ENCODE measurements at regions not wholly inside any gene's neighbourhood (a gene's known extent, or its start where the extent isn't known, plus 50 kb on each side); places are given as distances from the start of the nearest gene placed in this dataset.

DNA sequence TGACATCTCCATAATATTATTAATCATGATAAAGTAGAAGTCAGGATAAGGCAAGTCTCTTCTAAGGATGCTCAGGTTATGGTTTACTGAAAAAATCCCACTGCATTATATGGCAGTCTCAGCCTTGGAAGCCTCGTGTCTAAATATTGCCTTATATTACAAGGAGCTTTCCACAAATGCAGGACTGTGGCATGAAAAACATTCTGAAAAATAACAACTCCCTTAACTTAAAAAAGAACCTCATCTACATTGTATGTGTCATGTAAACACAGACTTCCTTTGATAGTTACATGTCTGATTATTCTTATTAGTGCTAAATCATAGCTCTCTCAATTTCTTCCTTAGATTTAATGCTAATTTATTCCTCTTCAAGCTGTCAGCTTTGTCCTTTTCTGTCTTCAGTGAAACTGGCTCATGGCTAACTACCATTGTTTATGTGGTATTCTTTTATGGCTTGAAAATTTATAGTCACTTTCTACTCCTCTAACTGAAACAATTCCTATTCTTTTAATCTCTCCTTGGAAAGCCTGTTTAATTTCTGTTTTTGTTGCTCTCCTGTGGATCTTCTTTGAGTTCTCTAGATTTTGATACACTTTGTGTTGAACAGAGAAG lies 156.1 kb downstream of the KIF20B start:
- FAIRE-seq (no peak), DNase-seq (ENCODE audit: low read depth) (no peak)
- no peaks in the 10 kb centered on the region for H3K27me3 ChIP-seq (ENCODE audit: control insufficient read depth, insufficient read depth, low read length)
- no peak overlapping the region for H3K4me3 ChIP-seq (ENCODE audit: low read depth, low read length)
- TF ChIP-seq, protein P1, sequence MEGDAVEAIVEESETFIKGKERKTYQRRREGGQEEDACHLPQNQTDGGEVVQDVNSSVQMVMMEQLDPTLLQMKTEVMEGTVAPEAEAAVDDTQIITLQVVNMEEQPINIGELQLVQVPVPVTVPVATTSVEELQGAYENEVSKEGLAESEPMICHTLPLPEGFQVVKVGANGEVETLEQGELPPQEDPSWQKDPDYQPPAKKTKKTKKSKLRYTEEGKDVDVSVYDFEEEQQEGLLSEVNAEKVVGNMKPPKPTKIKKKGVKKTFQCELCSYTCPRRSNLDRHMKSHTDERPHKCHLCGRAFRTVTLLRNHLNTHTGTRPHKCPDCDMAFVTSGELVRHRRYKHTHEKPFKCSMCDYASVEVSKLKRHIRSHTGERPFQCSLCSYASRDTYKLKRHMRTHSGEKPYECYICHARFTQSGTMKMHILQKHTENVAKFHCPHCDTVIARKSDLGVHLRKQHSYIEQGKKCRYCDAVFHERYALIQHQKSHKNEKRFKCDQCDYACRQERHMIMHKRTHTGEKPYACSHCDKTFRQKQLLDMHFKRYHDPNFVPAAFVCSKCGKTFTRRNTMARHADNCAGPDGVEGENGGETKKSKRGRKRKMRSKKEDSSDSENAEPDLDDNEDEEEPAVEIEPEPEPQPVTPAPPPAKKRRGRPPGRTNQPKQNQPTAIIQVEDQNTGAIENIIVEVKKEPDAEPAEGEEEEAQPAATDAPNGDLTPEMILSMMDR (IDR thresholded peaks at IDR 0.05; ENCODE audit: insufficient read depth, low read length, severe bottlenecking) = no peak
- H3K36me3 ChIP-seq (ENCODE audit: control insufficient read depth, insufficient read depth, low read length) = no peaks in the 10 kb centered on the region

DNA sequence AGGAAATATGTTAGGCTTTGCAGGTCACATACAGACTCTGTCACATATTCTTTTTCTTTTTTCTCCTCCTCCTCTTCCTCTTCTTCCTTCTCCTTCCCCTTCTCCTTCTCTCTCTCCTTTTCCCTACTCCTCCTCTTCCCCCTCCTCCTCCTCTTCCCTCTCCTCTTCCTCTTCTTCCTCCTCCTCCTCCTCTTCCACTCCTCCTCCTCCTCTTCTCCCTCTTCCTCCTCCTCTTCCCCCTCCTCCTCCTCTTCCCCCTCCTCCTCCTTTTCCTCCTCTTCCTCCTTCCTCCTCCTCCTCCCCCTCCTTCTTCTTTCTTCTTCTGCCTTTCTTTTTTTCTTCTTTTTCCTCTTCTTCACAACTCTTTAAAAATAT lies 159.8 kb downstream of the KIF20B start:
- FAIRE-seq = no peak
- TF ChIP-seq, protein P1 (IDR thresholded peaks at IDR 0.05; ENCODE audit: insufficient read depth, low read length, severe bottlenecking) = no peak
- Histone ChIP-seq H3K4me3 (ENCODE audit: low read depth, low read length) (no peak overlapping the region), H3K36me3 (ENCODE audit: control insufficient read depth, insufficient read depth, low read length) (no peaks in the 10 kb centered on the region), H3K27me3 (ENCODE audit: control insufficient read depth, insufficient read depth, low read length) (no peaks in the 10 kb centered on the region)
- DNase-seq (ENCODE audit: low read depth) = no peak

DNA sequence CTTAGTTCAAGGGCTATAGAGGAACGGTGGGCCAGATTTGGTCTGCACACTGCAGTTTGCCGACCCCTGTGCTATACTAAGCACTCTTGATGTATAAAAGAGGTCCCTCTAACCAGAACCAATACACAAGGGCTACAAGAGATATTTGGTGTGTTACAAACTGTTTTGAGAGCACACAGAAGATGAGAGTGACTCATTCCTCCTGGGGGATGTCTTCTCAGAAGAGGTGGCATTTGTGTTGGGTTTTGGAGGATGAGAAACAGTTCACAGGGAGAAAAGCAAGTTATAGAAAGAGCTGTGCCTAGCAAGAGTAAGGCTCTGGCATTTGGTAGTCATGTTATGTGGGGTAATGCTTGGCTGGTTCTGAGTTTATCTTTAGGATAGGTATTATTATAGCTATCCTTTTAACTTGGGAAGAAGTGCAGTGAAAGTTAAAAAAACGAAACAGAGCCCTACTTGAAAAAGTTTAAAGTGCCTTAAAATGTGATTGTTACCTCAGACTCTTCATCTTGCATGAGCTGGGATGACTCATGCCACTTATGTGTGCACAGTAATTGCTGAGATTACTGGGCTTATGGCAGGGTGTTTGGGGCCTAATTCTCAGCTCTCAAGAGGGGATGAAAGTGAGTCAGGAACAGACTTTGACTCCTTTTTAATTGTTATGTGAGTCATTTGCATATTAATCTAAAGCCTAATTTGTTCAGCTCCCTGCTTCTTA lies 160.4 kb downstream of the KIF20B start:
- no peak for FAIRE-seq
- Histone ChIP-seq H3K27me3 (ENCODE audit: control insufficient read depth, insufficient read depth, low read length) (no peaks in the 10 kb centered on the region), H3K4me3 (ENCODE audit: low read depth, low read length) (no peak overlapping the region), H3K36me3 (ENCODE audit: control insufficient read depth, insufficient read depth, low read length) (no peaks in the 10 kb centered on the region)
- TF ChIP-seq, protein P1 (IDR thresholded peaks at IDR 0.05; ENCODE audit: insufficient read depth, low read length, severe bottlenecking) = no peak
- DNase-seq (ENCODE audit: low read depth) = peak; percentile 86

DNA sequence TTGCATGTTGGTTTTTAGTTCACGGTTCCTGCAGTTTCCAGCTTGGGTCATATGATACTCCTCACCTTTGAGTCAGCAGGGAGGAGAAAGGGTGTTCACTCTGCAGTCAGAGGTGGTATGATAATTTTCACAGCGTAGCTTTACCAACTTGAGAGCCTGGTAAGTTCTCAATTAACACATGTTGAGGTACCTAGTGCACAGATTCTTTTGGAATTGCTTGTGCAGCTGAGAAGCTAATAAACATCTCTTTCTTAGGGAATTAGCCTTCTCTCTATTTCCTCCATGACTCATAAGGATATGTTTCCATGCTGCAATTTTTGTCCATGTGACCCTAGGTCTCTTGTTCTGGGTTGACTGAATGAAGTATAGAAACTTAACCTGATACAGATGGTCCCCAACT lies 166.6 kb downstream of the KIF20B start:
- H3K27me3 ChIP-seq (ENCODE audit: control insufficient read depth, insufficient read depth, low read length) = no peaks in the 10 kb centered on the region
- H3K36me3 ChIP-seq (ENCODE audit: control insufficient read depth, insufficient read depth, low read length) = no peaks in the 10 kb centered on the region
- FAIRE-seq (no peak), DNase-seq (ENCODE audit: low read depth) (peak; percentile 80)
- TF ChIP-seq, protein P1 (IDR thresholded peaks at IDR 0.05; ENCODE audit: insufficient read depth, low read length, severe bottlenecking) = no peak
- no peak overlapping the region for H3K4me3 ChIP-seq (ENCODE audit: low read depth, low read length)

DNA sequence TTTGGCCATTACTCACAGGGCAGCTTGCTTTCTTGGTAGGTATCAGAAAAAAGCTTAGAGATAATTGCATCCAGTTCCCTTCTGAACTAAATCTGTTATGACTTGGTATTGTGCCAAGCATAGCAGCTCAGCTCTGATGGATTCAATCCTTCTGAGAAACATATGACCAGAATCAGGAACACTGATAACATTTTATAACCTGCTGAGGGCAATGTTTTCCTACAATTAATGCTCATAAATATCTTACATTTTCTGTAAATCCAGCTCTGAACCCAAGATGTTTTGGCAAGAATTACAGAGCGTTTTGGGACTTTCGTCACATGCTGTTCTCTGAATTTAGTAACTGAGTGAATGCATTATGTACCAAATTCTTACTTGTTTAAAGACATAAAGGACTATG lies 167.8 kb downstream of the KIF20B start:
- H3K4me3 ChIP-seq (ENCODE audit: low read depth, low read length) = no peak overlapping the region
- no peaks in the 10 kb centered on the region for H3K27me3 ChIP-seq (ENCODE audit: control insufficient read depth, insufficient read depth, low read length)
- FAIRE-seq (no peak), DNase-seq (ENCODE audit: low read depth) (no peak)
- no peaks in the 10 kb centered on the region for H3K36me3 ChIP-seq (ENCODE audit: control insufficient read depth, insufficient read depth, low read length)
- TF ChIP-seq, protein P1 (IDR thresholded peaks at IDR 0.05; ENCODE audit: insufficient read depth, low read length, severe bottlenecking) = no peak
